ENCODE measurements at regions not wholly inside any gene's neighbourhood (a gene's known extent, or its start where the extent isn't known, plus 50 kb on each side); places are given as distances from the start of the nearest gene placed in this dataset.
A peak's percentile ranks its signal among the peaks of the same experiment; 100 is the strongest.

- no peaks in the 10 kb centered on the region for H3K9me3 Mint-ChIP-seq
- H3K4me1 Mint-ChIP-seq, result no peaks in the 10 kb centered on the region
- H3K4me3 ChIP-seq (ENCODE audit: low read depth, low read length), result no peak overlapping the region
- no peaks in the 10 kb centered on the region for H3K9me3 ChIP-seq (ENCODE audit: control insufficient read depth in 2 of 2, low read length in 2 of 2)
- no peak overlapping the region for H3K27ac Mint-ChIP-seq
- H3K4me1 ChIP-seq (ENCODE audit: control insufficient read depth, insufficient read depth, low read length, poor library complexity, severe bottlenecking), result no peaks in the 10 kb centered on the region
- no peak for DNase-seq
- H3K4me3 Mint-ChIP-seq, result no peak overlapping the region
- ATAC-seq (ENCODE audit: low read depth in 2 of 2), result no peak
- H3K27me3 Mint-ChIP-seq, result peaks cover 4% of the 10 kb centered on the region
- no peaks in the 10 kb centered on the region for H3K27me3 ChIP-seq (ENCODE audit: control insufficient read depth, insufficient read depth, low read length)
- no peaks in the 10 kb centered on the region for H3K36me3 ChIP-seq (ENCODE audit: control insufficient read depth, insufficient read depth, low read length)
- no peaks in the 10 kb centered on the region for H3K36me3 Mint-ChIP-seq
- H3K27ac ChIP-seq (ENCODE audit: insufficient read depth, low read length, poor library complexity, severe bottlenecking), result no peak overlapping the region
Observed at GRCh38 chr10:42939685-42940366, 137.0 kb upstream of the RET start.

GRCh38 chr10:42940487-42941294 lies 136.2 kb upstream of the RET start:
- Histone ChIP-seq H3K9me3 (ENCODE audit: control insufficient read depth in 2 of 2, low read length in 2 of 2) (no peaks in the 10 kb centered on the region), H3K27me3 (ENCODE audit: control insufficient read depth, insufficient read depth, low read length) (no peaks in the 10 kb centered on the region), H3K27ac (ENCODE audit: insufficient read depth, low read length, poor library complexity, severe bottlenecking) (no peak overlapping the region), H3K36me3 (ENCODE audit: control insufficient read depth, insufficient read depth, low read length) (no peaks in the 10 kb centered on the region), H3K4me1 (ENCODE audit: control insufficient read depth, insufficient read depth, low read length, poor library complexity, severe bottlenecking) (no peaks in the 10 kb centered on the region), H3K4me3 (ENCODE audit: low read depth, low read length) (no peak overlapping the region)
- no peak for DNase-seq
- H3K27ac Mint-ChIP-seq, result no peak overlapping the region
- ATAC-seq (ENCODE audit: low read depth in 2 of 2), result no peak
- H3K4me1 Mint-ChIP-seq, result no peaks in the 10 kb centered on the region
- no peaks in the 10 kb centered on the region for H3K36me3 Mint-ChIP-seq
- H3K27me3 Mint-ChIP-seq, result peaks cover 4% of the 10 kb centered on the region
- H3K9me3 Mint-ChIP-seq, result no peaks in the 10 kb centered on the region
- no peak overlapping the region for H3K4me3 Mint-ChIP-seq

GRCh38 chr10:42941295-42941644 lies 135.6 kb upstream of the RET start:
- Mint-ChIP-seq H3K27ac (no peak overlapping the region), H3K27me3 (peaks cover 7% of the 10 kb centered on the region), H3K4me3 (no peak overlapping the region), H3K9me3 (no peaks in the 10 kb centered on the region), H3K4me1 (no peaks in the 10 kb centered on the region), H3K36me3 (no peaks in the 10 kb centered on the region)
- Histone ChIP-seq H3K27me3 (ENCODE audit: control insufficient read depth, insufficient read depth, low read length) (no peaks in the 10 kb centered on the region), H3K4me1 (ENCODE audit: control insufficient read depth, insufficient read depth, low read length, poor library complexity, severe bottlenecking) (no peaks in the 10 kb centered on the region), H3K4me3 (ENCODE audit: low read depth, low read length) (no peak overlapping the region), H3K27ac (ENCODE audit: insufficient read depth, low read length, poor library complexity, severe bottlenecking) (no peak overlapping the region), H3K9me3 (ENCODE audit: control insufficient read depth in 2 of 2, low read length in 2 of 2) (no peaks in the 10 kb centered on the region), H3K36me3 (ENCODE audit: control insufficient read depth, insufficient read depth, low read length) (no peaks in the 10 kb centered on the region)
- no peak for ATAC-seq (ENCODE audit: low read depth in 2 of 2)
- DNase-seq, result no peak

- Histone ChIP-seq H3K4me3 (ENCODE audit: low read depth, low read length) (no peak overlapping the region), H3K9me3 (ENCODE audit: control insufficient read depth in 2 of 2, low read length in 2 of 2) (no peaks in the 10 kb centered on the region), H3K27ac (ENCODE audit: insufficient read depth, low read length, poor library complexity, severe bottlenecking) (no peak overlapping the region), H3K27me3 (ENCODE audit: control insufficient read depth, insufficient read depth, low read length) (no peaks in the 10 kb centered on the region), H3K4me1 (ENCODE audit: control insufficient read depth, insufficient read depth, low read length, poor library complexity, severe bottlenecking) (no peaks in the 10 kb centered on the region), H3K36me3 (ENCODE audit: control insufficient read depth, insufficient read depth, low read length) (no peaks in the 10 kb centered on the region)
- H3K9me3 Mint-ChIP-seq, result no peaks in the 10 kb centered on the region
- no peak for ATAC-seq (ENCODE audit: low read depth in 2 of 2)
- H3K27ac Mint-ChIP-seq, result no peak overlapping the region
- H3K4me3 Mint-ChIP-seq, result no peak overlapping the region
- H3K4me1 Mint-ChIP-seq, result no peaks in the 10 kb centered on the region
- H3K36me3 Mint-ChIP-seq, result no peaks in the 10 kb centered on the region
- DNase-seq, result no peak
- peaks cover 13% of the 10 kb centered on the region for H3K27me3 Mint-ChIP-seq
Observed at GRCh38 chr10:42941790-42942189, 135.1 kb upstream of the RET start.

- ATAC-seq (ENCODE audit: low read depth in 2 of 2), result no peak
- no peaks in the 10 kb centered on the region for H3K36me3 ChIP-seq (ENCODE audit: control insufficient read depth, insufficient read depth, low read length)
- no peaks in the 10 kb centered on the region for H3K9me3 ChIP-seq (ENCODE audit: control insufficient read depth in 2 of 2, low read length in 2 of 2)
- H3K9me3 Mint-ChIP-seq, result peaks cover 0 to 2% (median 0%) of the 10 kb centered on the region in 7 donors
- no peak overlapping the region for H3K27ac ChIP-seq (ENCODE audit: insufficient read depth, low read length, poor library complexity, severe bottlenecking)
- H3K4me1 ChIP-seq (ENCODE audit: control insufficient read depth, insufficient read depth, low read length, poor library complexity, severe bottlenecking), result no peaks in the 10 kb centered on the region
- no peak overlapping the region for H3K4me3 Mint-ChIP-seq
- no peaks in the 10 kb centered on the region for H3K27me3 ChIP-seq (ENCODE audit: control insufficient read depth, insufficient read depth, low read length)
- H3K27me3 Mint-ChIP-seq, result peaks cover 13% of the 10 kb centered on the region
- H3K27ac Mint-ChIP-seq, result no peak overlapping the region
- H3K4me1 Mint-ChIP-seq, result no peaks in the 10 kb centered on the region
- no peaks in the 10 kb centered on the region for H3K36me3 Mint-ChIP-seq
- no peak overlapping the region for H3K4me3 ChIP-seq (ENCODE audit: low read depth, low read length)
- no peak for DNase-seq
Observed at GRCh38 chr10:42942279-42942950, 134.5 kb upstream of the RET start.

- DNase-seq (no peak), ATAC-seq (ENCODE audit: low read depth in 2 of 2) (no peak)
- no peak overlapping the region for H3K27ac Mint-ChIP-seq
- no peak overlapping the region for H3K27ac ChIP-seq (ENCODE audit: insufficient read depth, low read length, poor library complexity, severe bottlenecking)
- H3K4me3 ChIP-seq (ENCODE audit: low read depth, low read length), result no peak overlapping the region
- peaks cover 0 to 2% (median 0%) of the 10 kb centered on the region in 7 donors for H3K9me3 Mint-ChIP-seq
- H3K27me3 ChIP-seq (ENCODE audit: control insufficient read depth, insufficient read depth, low read length), result no peaks in the 10 kb centered on the region
- H3K4me1 ChIP-seq (ENCODE audit: control insufficient read depth, insufficient read depth, low read length, poor library complexity, severe bottlenecking), result no peaks in the 10 kb centered on the region
- no peaks in the 10 kb centered on the region for H3K36me3 ChIP-seq (ENCODE audit: control insufficient read depth, insufficient read depth, low read length)
- no peak overlapping the region for H3K4me3 Mint-ChIP-seq
- H3K27me3 Mint-ChIP-seq, result peaks cover 13% of the 10 kb centered on the region
- H3K4me1 Mint-ChIP-seq, result no peaks in the 10 kb centered on the region
- H3K9me3 ChIP-seq (ENCODE audit: control insufficient read depth in 2 of 2, low read length in 2 of 2), result no peaks in the 10 kb centered on the region
- no peaks in the 10 kb centered on the region for H3K36me3 Mint-ChIP-seq
Observed at GRCh38 chr10:42943025-42943818, 133.6 kb upstream of the RET start.

GRCh38 chr10:42948040-42948439 lies 128.8 kb upstream of the RET start:
- Histone ChIP-seq H3K27ac (ENCODE audit: insufficient read depth, low read length, poor library complexity, severe bottlenecking) (no peak overlapping the region), H3K4me3 (ENCODE audit: low read depth, low read length) (no peak overlapping the region), H3K4me1 (ENCODE audit: control insufficient read depth, insufficient read depth, low read length, poor library complexity, severe bottlenecking) (no peaks in the 10 kb centered on the region), H3K36me3 (ENCODE audit: control insufficient read depth, insufficient read depth, low read length) (no peaks in the 10 kb centered on the region), H3K27me3 (ENCODE audit: control insufficient read depth, insufficient read depth, low read length) (no peaks in the 10 kb centered on the region), H3K9me3 (ENCODE audit: control insufficient read depth in 2 of 2, low read length in 2 of 2) (no peaks in the 10 kb centered on the region)
- ATAC-seq (ENCODE audit: low read depth in 2 of 2) (no peak), DNase-seq (no peak)
- peaks cover 0 to 2% (median 0%) of the 10 kb centered on the region in 7 donors for H3K9me3 Mint-ChIP-seq
- H3K4me1 Mint-ChIP-seq, result peaks cover 0 to 2% (median 0%) of the 10 kb centered on the region in 4 donors
- no peak overlapping the region for H3K4me3 Mint-ChIP-seq
- H3K27ac Mint-ChIP-seq, result peak overlapping the region in 1 of 3 donors; percentile 45
- H3K27me3 Mint-ChIP-seq, result peaks cover 9% of the 10 kb centered on the region
- H3K36me3 Mint-ChIP-seq, result no peaks in the 10 kb centered on the region

All from CD4-positive, CD25-positive, alpha-beta regulatory T cell (primary cell).